Lower leg skin (tissue), 4 donors: ENCODE measurements at regions not wholly inside any gene's neighbourhood (a gene's known extent, or its start where the extent isn't known, plus 50 kb on each side); places are given as distances from the start of the nearest gene placed in this dataset.
A peak's percentile ranks its signal among the peaks of the same experiment; 100 is the strongest.

Source experiments
- DNase-seq, 2 donors: peaks; one replicate each; pipeline ENCODE4 v3.0.0-alpha.2; 2019; ENCODE audit warnings: low spot score in 2 of 2
- H3K4me3 ChIP-seq: fragments of 200-600 bp; sonication (generic); 2 replicates; pipeline ENCODE4 v1.5.1; 2017; ENCODE audit warnings: mild to moderate bottlenecking, low read depth; ENCODE audit not compliant: poor library complexity, severe bottlenecking
- CTCF ChIP-seq, 3 donors: fragments of 450-650 bp; IDR thresholded peaks; one replicate each; pipeline ENCODE4 v1.5.1; 2016; ENCODE audit warnings: antibody characterized with exemption in 3 of 3, mild to moderate bottlenecking in 3 of 3, moderate library complexity in 2 of 3
- POLR2A ChIP-seq, 2 donors: fragments of 450-650 bp; IDR thresholded peaks; one replicate each; pipeline ENCODE4 v1.6.1; 2016 to 2017; ENCODE audit warnings: antibody characterized with exemption in 2 of 2, mild to moderate bottlenecking in 1 of 2, moderate library complexity in 1 of 2
- WGBS, 2 donors: methylation state at CpG; one replicate each; pipeline ENCODE4 v1.1.5; 2018; 5-methylcytosine and 5-hydroxymethylcytosine counted together
- intact Hi-C: fragments of 100-400 bp; cut with DNase I; formaldehyde crosslinking; loops from one replicate; pipeline ENCODE4 v1.15.0; 2023; ENCODE audit warnings: low total_unique reads

GRCh38 chr2:19786408-19787058, 115.2 kb downstream of the TTC32 start:
- intact Hi-C loops: no loop called here
- H3K4me3 ChIP-seq: no peak overlapping the region
- no peak for TF ChIP-seq CTCF (IDR thresholded peaks at IDR 0.05)
- TF ChIP-seq POLR2A (IDR thresholded peaks at IDR 0.05): no peak
- peak in 1 of 2 donors; percentile 53 for DNase-seq
- 67 to 80% methylated on average over 5 of the region's 5 CpGs for WGBS, 2 donors

- H3K4me3 ChIP-seq: no peak overlapping the region
- WGBS, 2 donors: 88 to 97% methylated on average over 4 of the region's 4 CpGs
- intact Hi-C loops: no loop called here
- TF ChIP-seq CTCF (IDR thresholded peaks at IDR 0.05) (no peak), POLR2A (IDR thresholded peaks at IDR 0.05) (no peak)
- DNase-seq: peak in 1 of 2 donors; percentile 43
Measured at GRCh38 chr2:19785867-19786266, 115.9 kb downstream of the TTC32 start.

- H3K4me3 ChIP-seq: no peak overlapping the region
- TF ChIP-seq CTCF (IDR thresholded peaks at IDR 0.05) (no peak), POLR2A (IDR thresholded peaks at IDR 0.05) (no peak)
- WGBS, 2 donors: 75 to 90% methylated on average over 7 of the region's 7 CpGs
- intact Hi-C loops: no loop called here
- peak in 1 of 2 donors; percentile 21 for DNase-seq
Measured at GRCh38 chr2:19785447-19785846, 116.3 kb downstream of the TTC32 start.

- TF ChIP-seq CTCF (IDR thresholded peaks at IDR 0.05) (no peak), POLR2A (IDR thresholded peaks at IDR 0.05) (no peak)
- no peak overlapping the region for H3K4me3 ChIP-seq
- intact Hi-C loops: no loop called here
- WGBS, 2 donors: 95 to 98% methylated on average over 5 of the region's 5 CpGs
- DNase-seq: peak in 1 of 2 donors; percentile 58
Measured at GRCh38 chr2:19784456-19784855, 117.3 kb downstream of the TTC32 start.

- no peak for DNase-seq
- TF ChIP-seq POLR2A (IDR thresholded peaks at IDR 0.05) (no peak), CTCF (IDR thresholded peaks at IDR 0.05) (no peak)
- H3K4me3 ChIP-seq: no peak overlapping the region
- WGBS, 2 donors: 83 to 84% methylated on average over 2 of the region's 2 CpGs
- intact Hi-C loops: no loop called here
Measured at GRCh38 chr2:19783935-19784334, 117.8 kb downstream of the TTC32 start.
